ENCODE measurements at regions not wholly inside any gene's neighbourhood (a gene's known extent, or its start where the extent isn't known, plus 50 kb on each side); places are given as distances from the start of the nearest gene placed in this dataset.

GRCh38 chr6:97445407-97445806, 162.4 kb upstream of the MMS22L start:
- TF ChIP-seq, protein P1, sequence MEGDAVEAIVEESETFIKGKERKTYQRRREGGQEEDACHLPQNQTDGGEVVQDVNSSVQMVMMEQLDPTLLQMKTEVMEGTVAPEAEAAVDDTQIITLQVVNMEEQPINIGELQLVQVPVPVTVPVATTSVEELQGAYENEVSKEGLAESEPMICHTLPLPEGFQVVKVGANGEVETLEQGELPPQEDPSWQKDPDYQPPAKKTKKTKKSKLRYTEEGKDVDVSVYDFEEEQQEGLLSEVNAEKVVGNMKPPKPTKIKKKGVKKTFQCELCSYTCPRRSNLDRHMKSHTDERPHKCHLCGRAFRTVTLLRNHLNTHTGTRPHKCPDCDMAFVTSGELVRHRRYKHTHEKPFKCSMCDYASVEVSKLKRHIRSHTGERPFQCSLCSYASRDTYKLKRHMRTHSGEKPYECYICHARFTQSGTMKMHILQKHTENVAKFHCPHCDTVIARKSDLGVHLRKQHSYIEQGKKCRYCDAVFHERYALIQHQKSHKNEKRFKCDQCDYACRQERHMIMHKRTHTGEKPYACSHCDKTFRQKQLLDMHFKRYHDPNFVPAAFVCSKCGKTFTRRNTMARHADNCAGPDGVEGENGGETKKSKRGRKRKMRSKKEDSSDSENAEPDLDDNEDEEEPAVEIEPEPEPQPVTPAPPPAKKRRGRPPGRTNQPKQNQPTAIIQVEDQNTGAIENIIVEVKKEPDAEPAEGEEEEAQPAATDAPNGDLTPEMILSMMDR (conservative IDR thresholded peaks at IDR 0.05; ENCODE audit: low read depth, low read length), result no peak
- no peak overlapping the region for H3K4me3 ChIP-seq (ENCODE audit: low read depth, low read length)
- DNase-seq (ENCODE audit: low read depth), result no peak

GRCh38 chr6:97449444-97449966, 166.5 kb upstream of the MMS22L start:
- DNase-seq (ENCODE audit: low read depth), result no peak
- TF ChIP-seq, protein P1 (conservative IDR thresholded peaks at IDR 0.05; ENCODE audit: low read depth, low read length), result no peak
- H3K4me3 ChIP-seq (ENCODE audit: low read depth, low read length), result no peak overlapping the region

- H3K4me3 ChIP-seq (ENCODE audit: low read depth, low read length), result no peak overlapping the region
- TF ChIP-seq, protein P1 (conservative IDR thresholded peaks at IDR 0.05; ENCODE audit: low read depth, low read length), result no peak
- no peak for DNase-seq (ENCODE audit: low read depth)
Measured at GRCh38 chr6:97450087-97450486, 167.1 kb upstream of the MMS22L start.

GRCh38 chr6:97456070-97456469, 173.1 kb upstream of the MMS22L start:
- DNase-seq (ENCODE audit: low read depth), result no peak
- H3K4me3 ChIP-seq (ENCODE audit: low read depth, low read length), result no peak overlapping the region
- TF ChIP-seq, protein P1 (conservative IDR thresholded peaks at IDR 0.05; ENCODE audit: low read depth, low read length), result no peak

DNA sequence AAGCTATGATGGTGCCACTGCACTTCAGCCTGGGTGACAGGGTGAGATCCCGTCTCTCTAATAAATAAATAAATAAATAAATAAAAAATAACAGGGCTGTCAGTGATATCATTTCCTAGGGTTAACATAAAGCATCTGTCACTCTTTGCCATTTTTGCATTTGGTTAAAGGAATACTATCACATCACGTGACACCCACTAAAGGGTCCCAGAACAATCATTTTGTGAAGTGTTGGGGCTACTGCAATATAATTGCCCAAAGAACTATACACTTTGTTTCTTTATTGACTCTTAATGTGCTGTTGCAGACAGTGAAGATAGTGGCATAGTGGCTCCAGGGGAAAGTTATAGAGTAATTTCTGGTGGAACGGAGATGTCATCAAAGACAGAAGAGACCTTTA, 176.5 kb upstream of the MMS22L start:
- no peak overlapping the region for H3K4me3 ChIP-seq (ENCODE audit: low read depth, low read length)
- TF ChIP-seq, protein P1 (conservative IDR thresholded peaks at IDR 0.05; ENCODE audit: low read depth, low read length), result no peak
- DNase-seq (ENCODE audit: low read depth), result no peak

- H3K4me3 ChIP-seq (ENCODE audit: low read depth, low read length), result no peak overlapping the region
- TF ChIP-seq, protein P1 (conservative IDR thresholded peaks at IDR 0.05; ENCODE audit: low read depth, low read length), result no peak
- DNase-seq (ENCODE audit: low read depth), result no peak
Measured at GRCh38 chr6:97459986-97460385, 177.0 kb upstream of the MMS22L start.

DNA sequence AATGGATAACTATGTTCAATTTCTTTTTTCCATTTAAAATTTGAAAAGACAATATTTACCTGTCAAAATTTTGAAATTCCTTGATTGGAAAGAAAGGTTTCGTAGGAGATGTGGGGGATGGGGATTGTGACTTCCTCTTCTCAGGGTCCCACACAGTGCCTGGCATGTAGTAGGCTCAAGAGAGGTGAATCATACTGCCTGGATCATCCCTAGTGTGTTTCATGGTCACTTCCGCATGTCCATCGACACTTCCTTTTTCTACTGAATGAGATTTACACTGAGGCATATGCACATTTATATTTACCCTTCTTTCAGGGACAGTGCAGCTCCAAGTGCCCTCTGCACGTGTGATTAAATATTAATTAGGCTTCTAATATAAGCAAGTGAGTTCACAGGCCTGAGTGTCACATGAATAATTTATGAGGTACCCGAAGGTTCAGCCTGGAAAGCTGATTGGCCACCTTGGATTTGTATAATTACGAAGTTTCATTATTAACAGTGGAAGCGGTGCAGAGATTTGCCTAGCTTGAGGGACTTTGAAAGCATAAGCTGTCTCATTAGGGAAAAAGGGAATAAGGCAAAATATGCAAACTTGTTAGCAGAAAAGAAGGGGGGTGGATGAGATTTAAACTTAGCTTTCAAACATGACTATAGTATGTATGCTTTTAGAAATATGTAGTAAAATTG, 177.5 kb upstream of the MMS22L start:
- no peak overlapping the region for H3K4me3 ChIP-seq (ENCODE audit: low read depth, low read length)
- DNase-seq (ENCODE audit: low read depth), result no peak
- TF ChIP-seq, protein P1 (conservative IDR thresholded peaks at IDR 0.05; ENCODE audit: low read depth, low read length), result no peak

Measured in epithelial cell of proximal tubule (primary cell).